ENCODE measurements at regions not wholly inside any gene's neighbourhood (a gene's known extent, or its start where the extent isn't known, plus 50 kb on each side); places are given as distances from the start of the nearest gene placed in this dataset.

DNA sequence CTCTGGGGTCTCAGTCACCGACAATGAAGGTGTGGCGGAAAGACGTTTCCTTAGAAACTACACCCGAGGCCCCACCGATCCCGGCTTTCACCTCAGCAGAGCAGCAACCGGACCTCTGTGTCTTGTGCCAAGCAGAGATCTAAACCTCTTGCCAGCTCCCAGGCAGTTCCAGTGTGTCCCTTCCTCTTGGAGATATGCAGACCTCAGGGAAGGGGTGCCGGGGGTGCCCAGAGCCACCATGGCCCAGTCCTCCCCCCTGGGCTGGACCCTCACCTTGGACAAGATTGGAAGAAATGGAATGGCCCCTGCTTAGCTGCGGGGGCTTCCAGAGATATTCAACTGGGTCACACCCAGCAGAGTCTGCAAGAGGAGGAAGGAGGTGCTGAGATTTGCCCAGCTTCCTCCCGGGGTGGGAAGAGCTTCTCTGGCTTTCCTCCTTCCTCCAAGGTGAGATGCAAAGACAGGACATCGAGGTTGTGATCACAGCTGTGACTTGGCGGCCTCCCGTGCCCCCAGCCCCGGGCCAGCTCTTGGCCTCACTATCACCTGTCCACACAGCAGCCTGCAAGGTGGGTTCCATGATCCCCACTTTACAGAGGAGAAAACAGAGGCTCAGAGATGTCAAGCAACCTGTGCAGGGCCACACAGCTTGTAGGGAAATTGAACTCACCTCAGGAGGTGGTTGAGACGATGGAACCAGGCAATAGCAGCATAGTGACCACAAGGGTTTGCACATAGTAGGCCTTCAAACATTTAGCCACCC is 281.7 kb upstream of the RTL1 start:
- TF ChIP-seq SMC3 (IDR thresholded peaks at IDR 0.05; ENCODE audit: low read depth, low read length) (no peak), POLR2A (IDR thresholded peaks at IDR 0.05; ENCODE audit: low read depth, low read length) (no peak), MAFK (IDR thresholded peaks at IDR 0.05; ENCODE audit: low read depth, low read length) (no peak), CEBPB (IDR thresholded peaks at IDR 0.05; ENCODE audit: low read depth, low read length) (no peak), RCOR1 (IDR thresholded peaks at IDR 0.05; ENCODE audit: insufficient replicate concordance, low read length) (no peak), BHLHE40 (IDR thresholded peaks at IDR 0.05; ENCODE audit: low read depth, low read length) (no peak), RAD21 (IDR thresholded peaks at IDR 0.05; ENCODE audit: low read length) (no peak), FOS (IDR thresholded peaks at IDR 0.05; ENCODE audit: low read depth, low read length) (no peak), MXI1 (IDR thresholded peaks at IDR 0.05; ENCODE audit: borderline replicate concordance, low read depth, low read length) (no peak), CHD1 (IDR thresholded peaks at IDR 0.05; ENCODE audit: low read depth, low read length) (no peak)
- TF ChIP-seq, protein P1, sequence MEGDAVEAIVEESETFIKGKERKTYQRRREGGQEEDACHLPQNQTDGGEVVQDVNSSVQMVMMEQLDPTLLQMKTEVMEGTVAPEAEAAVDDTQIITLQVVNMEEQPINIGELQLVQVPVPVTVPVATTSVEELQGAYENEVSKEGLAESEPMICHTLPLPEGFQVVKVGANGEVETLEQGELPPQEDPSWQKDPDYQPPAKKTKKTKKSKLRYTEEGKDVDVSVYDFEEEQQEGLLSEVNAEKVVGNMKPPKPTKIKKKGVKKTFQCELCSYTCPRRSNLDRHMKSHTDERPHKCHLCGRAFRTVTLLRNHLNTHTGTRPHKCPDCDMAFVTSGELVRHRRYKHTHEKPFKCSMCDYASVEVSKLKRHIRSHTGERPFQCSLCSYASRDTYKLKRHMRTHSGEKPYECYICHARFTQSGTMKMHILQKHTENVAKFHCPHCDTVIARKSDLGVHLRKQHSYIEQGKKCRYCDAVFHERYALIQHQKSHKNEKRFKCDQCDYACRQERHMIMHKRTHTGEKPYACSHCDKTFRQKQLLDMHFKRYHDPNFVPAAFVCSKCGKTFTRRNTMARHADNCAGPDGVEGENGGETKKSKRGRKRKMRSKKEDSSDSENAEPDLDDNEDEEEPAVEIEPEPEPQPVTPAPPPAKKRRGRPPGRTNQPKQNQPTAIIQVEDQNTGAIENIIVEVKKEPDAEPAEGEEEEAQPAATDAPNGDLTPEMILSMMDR (conservative IDR thresholded peaks at IDR 0.05; ENCODE audit: low read depth, low read length): no peak
- TF ChIP-seq, protein P2, sequence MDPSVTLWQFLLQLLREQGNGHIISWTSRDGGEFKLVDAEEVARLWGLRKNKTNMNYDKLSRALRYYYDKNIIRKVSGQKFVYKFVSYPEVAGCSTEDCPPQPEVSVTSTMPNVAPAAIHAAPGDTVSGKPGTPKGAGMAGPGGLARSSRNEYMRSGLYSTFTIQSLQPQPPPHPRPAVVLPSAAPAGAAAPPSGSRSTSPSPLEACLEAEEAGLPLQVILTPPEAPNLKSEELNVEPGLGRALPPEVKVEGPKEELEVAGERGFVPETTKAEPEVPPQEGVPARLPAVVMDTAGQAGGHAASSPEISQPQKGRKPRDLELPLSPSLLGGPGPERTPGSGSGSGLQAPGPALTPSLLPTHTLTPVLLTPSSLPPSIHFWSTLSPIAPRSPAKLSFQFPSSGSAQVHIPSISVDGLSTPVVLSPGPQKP (IDR thresholded peaks at IDR 0.05; ENCODE audit: borderline replicate concordance, low read depth, low read length): no peak
- TF ChIP-seq, protein P3, sequence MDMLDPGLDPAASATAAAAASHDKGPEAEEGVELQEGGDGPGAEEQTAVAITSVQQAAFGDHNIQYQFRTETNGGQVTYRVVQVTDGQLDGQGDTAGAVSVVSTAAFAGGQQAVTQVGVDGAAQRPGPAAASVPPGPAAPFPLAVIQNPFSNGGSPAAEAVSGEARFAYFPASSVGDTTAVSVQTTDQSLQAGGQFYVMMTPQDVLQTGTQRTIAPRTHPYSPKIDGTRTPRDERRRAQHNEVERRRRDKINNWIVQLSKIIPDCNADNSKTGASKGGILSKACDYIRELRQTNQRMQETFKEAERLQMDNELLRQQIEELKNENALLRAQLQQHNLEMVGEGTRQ (IDR thresholded peaks at IDR 0.05; ENCODE audit: low read depth, low read length): no peak
